HEK293 (cell line): ENCODE measurements at regions not wholly inside any gene's neighbourhood (a gene's known extent, or its start where the extent isn't known, plus 50 kb on each side); places are given as distances from the start of the nearest gene placed in this dataset.

Experiments
- CTCF ChIA-PET: fragments of 350-600 bp; formaldehyde crosslinking; extraction: SDS; loops from one replicate; lab custom pipeline; 2021; ENCODE audit warnings: antibody characterized with exemption; lab: Yijun Ruan, JAX
- POLR2A ChIA-PET: fragments of 300-600 bp; formaldehyde crosslinking; extraction: SDS; loops from one replicate; lab custom pipeline; 2020; ENCODE audit warnings: antibody characterized with exemption, inconsistent platforms; lab: Yijun Ruan, JAX
- H3K27ac ChIP-seq: fragments of 200-500 bp; sonication (Bioruptor generic); 2 replicates; pipeline ENCODE4 v1.5.1; 2014; ENCODE audit warnings: low read depth, low read length, control low read depth, inconsistent platforms; ENCODE audit errors: extremely low read depth
- H3K36me3 ChIP-seq, 2 experiments: fragments of 200-500 bp in 1 of 2; sonication (Bioruptor generic) in 1 of 2; 1 replicate in 1 of 2; 2 replicates in 1 of 2; pipeline ENCODE4 v1.5.1; 2014 to 2017; ENCODE audit warnings: inconsistent platforms in 2 of 2, low read length in 2 of 2; ENCODE audit not compliant: control insufficient read depth in 2 of 2, insufficient read depth in 1 of 2
- H3K4me1 ChIP-seq: fragments of 200-500 bp; sonication (Bioruptor generic); 2 replicates; pipeline ENCODE4 v1.5.1; 2014; ENCODE audit warnings: mild to moderate bottlenecking, low read length, inconsistent platforms; ENCODE audit not compliant: control insufficient read depth, insufficient read depth
- H3K4me3 ChIP-seq: 2 replicates; pipeline ENCODE4 v1.5.1; 2011; ENCODE audit warnings: low read depth, mild to moderate bottlenecking, control low read depth, low read length, moderate library complexity
- H3K9me3 ChIP-seq: fragments of 200-500 bp; sonication (Bioruptor generic); 2 replicates; pipeline ENCODE4 v1.5.1; 2014; ENCODE audit warnings: low read depth, low read length, inconsistent platforms; ENCODE audit not compliant: control insufficient read depth, insufficient read depth
- GLI4 ChIP-seq: fragments of 450-650 bp; formaldehyde crosslinking; IDR thresholded peaks from 2 replicates; pipeline ENCODE4 v1.5.1; 2016; ENCODE audit warnings: missing biosample characterization, missing genetic modification characterization
- GLIS2 ChIP-seq: fragments of 450-650 bp; formaldehyde crosslinking; IDR thresholded peaks from 2 replicates; pipeline ENCODE4 v1.5.1; 2016; ENCODE audit warnings: missing biosample characterization, missing genetic modification characterization
- PRDM10 ChIP-seq: fragments of 450-650 bp; formaldehyde crosslinking; IDR thresholded peaks from 2 replicates; pipeline ENCODE4 v1.5.1; 2016; ENCODE audit warnings: missing biosample characterization, missing genetic modification characterization
- TCF7L2 ChIP-seq: IDR thresholded peaks from 2 replicates; pipeline ENCODE4 v1.6.1; 2011; ENCODE audit warnings: low read depth, mild to moderate bottlenecking, inconsistent platforms, low read length, moderate library complexity, borderline replicate concordance
- YY1 ChIP-seq: fragments of 450-650 bp; formaldehyde crosslinking; IDR thresholded peaks from 2 replicates; pipeline ENCODE4 v1.5.1; 2018; ENCODE audit warnings: missing biosample characterization, missing genetic modification characterization
- YY2 ChIP-seq: fragments of 450-650 bp; formaldehyde crosslinking; IDR thresholded peaks from 2 replicates; pipeline ENCODE4 v1.5.1; 2016; ENCODE audit warnings: missing biosample characterization, missing genetic modification characterization
- ZBTB20 ChIP-seq: fragments of 450-650 bp; formaldehyde crosslinking; IDR thresholded peaks from 2 replicates; pipeline ENCODE4 v1.5.1; 2016; ENCODE audit warnings: missing biosample characterization, missing genetic modification characterization
- ZBTB26 ChIP-seq: fragments of 450-650 bp; formaldehyde crosslinking; optimal IDR thresholded peaks from 2 replicates; pipeline ENCODE3; 2016; ENCODE audit warnings: missing biosample characterization, mild to moderate bottlenecking, missing genetic modification characterization
- ZBTB6 ChIP-seq: fragments of 450-650 bp; formaldehyde crosslinking; IDR thresholded peaks from 2 replicates; pipeline ENCODE4 v1.5.1; 2017; ENCODE audit warnings: missing biosample characterization, missing genetic modification characterization
- ZNF133 ChIP-seq: fragments of 450-650 bp; formaldehyde crosslinking; IDR thresholded peaks from 2 replicates; pipeline ENCODE4 v1.5.1; 2016; ENCODE audit warnings: missing biosample characterization, missing genetic modification characterization
- ZNF2 ChIP-seq: fragments of 450-650 bp; formaldehyde crosslinking; IDR thresholded peaks from 2 replicates; pipeline ENCODE4 v1.5.1; 2016; ENCODE audit warnings: missing biosample characterization, missing genetic modification characterization
- ZNF24 ChIP-seq: fragments of 450-650 bp; formaldehyde crosslinking; IDR thresholded peaks from 2 replicates; pipeline ENCODE4 v1.5.1; 2016; ENCODE audit warnings: missing biosample characterization, missing genetic modification characterization
- ZNF302 ChIP-seq: fragments of 450-650 bp; formaldehyde crosslinking; IDR thresholded peaks from 2 replicates; pipeline ENCODE4 v1.5.1; 2016; ENCODE audit warnings: missing biosample characterization, missing genetic modification characterization, low read depth
- ZNF37A ChIP-seq: fragments of 450-650 bp; IDR thresholded peaks from 2 replicates; pipeline ENCODE4 v1.5.1; 2018; ENCODE audit warnings: missing biosample characterization, missing genetic modification characterization
- ZNF530 ChIP-seq: fragments of 450-650 bp; formaldehyde crosslinking; IDR thresholded peaks from 2 replicates; pipeline ENCODE4 v1.5.1; 2016; ENCODE audit warnings: low read depth, missing biosample characterization, missing genetic modification characterization
- ZNF600 ChIP-seq: fragments of 450-650 bp; formaldehyde crosslinking; IDR thresholded peaks from 2 replicates; pipeline ENCODE4 v1.5.1; 2016; ENCODE audit warnings: missing biosample characterization, missing genetic modification characterization
- ZNF747 ChIP-seq: fragments of 450-650 bp; formaldehyde crosslinking; IDR thresholded peaks from 2 replicates; pipeline ENCODE4 v1.5.1; 2016; ENCODE audit warnings: missing biosample characterization, missing genetic modification characterization
- ZNF843 ChIP-seq: fragments of 450-650 bp; formaldehyde crosslinking; IDR thresholded peaks from 2 replicates; pipeline ENCODE4 v1.5.1; 2016; ENCODE audit warnings: missing biosample characterization, missing genetic modification characterization

GRCh38 chr7:114158275-114158674 lies 239.5 kb upstream of the PPP1R3A start (continued):
- no peak for TF ChIP-seq PRDM10 (tag by site-specific recombination)
- TF ChIP-seq ZNF530, result no peak
- no peak for TF ChIP-seq TCF7L2
- TF ChIP-seq ZBTB26, result no peak
- no peak for TF ChIP-seq ZNF37A (tag by site-specific recombination)
- no peak for TF ChIP-seq ZNF24 (tag by site-specific recombination)
- no peak for TF ChIP-seq ZNF302 (tag by site-specific recombination)

GRCh38 chr7:114156178-114156577 lies 237.4 kb upstream of the PPP1R3A start:
- Histone ChIP-seq H3K36me3 (no peaks in the 10 kb centered on the region), H3K9me3 (no peaks in the 10 kb centered on the region), H3K4me1 (no peaks in the 10 kb centered on the region; the same call in 1 of the 2 replicates), H3K27ac (no peak overlapping the region), H3K4me3 (no peak overlapping the region)
- CTCF ChIA-PET, result interaction anchor here (1.1 kb wide), 1 partner anchor 11 kb away, joined by 4 read pairs; no protein-coding TSS in a partner anchor
- POLR2A ChIA-PET, result no interaction called here
- TF ChIP-seq GLI4 (tag by site-specific recombination), result no peak
- no peak for TF ChIP-seq ZNF2 (tag by site-specific recombination)
- TF ChIP-seq GLIS2 (tag by site-specific recombination), result no peak
- TF ChIP-seq YY2, result no peak
- no peak for TF ChIP-seq ZNF600 (tag by site-specific recombination)
- no peak for TF ChIP-seq ZBTB20 (tag by site-specific recombination)
- no peak for TF ChIP-seq ZBTB6 (tag by site-specific recombination)
- TF ChIP-seq ZNF843 (tag by site-specific recombination), result no peak
- no peak for TF ChIP-seq ZNF133 (tag by site-specific recombination)
- no peak for TF ChIP-seq ZNF302 (tag by site-specific recombination)
- no peak for TF ChIP-seq ZNF747 (tag by site-specific recombination)
- no peak for TF ChIP-seq YY1
